ENCODE measurements at regions not wholly inside any gene's neighbourhood (a gene's known extent, or its start where the extent isn't known, plus 50 kb on each side); places are given as distances from the start of the nearest gene placed in this dataset.

DNA sequence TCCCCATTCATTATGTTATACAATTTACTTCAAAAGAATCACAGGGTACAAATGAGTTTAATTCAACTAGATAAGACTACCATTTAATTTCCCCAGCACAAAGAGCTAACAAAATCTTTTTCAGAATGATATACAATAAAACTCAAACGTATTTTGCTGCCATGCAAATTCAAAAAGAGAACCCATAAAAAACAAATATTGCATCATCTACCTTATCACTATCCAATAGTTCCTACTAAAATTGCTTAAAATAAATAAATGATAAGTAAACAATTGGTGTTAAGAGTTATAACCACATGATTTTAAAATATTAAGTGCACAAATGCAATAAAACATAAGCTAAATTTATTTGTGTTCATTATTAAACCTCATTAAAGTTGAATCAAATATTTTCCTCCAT lies 919.4 kb downstream of the SLITRK5 start:
- no peaks in the 10 kb centered on the region for H3K4me1 ChIP-seq (ENCODE audit: insufficient read depth, low read length)
- BruUV-seq (replicated peaks): no TSS peak
- no peaks in the 10 kb centered on the region for H3F3A ChIP-seq (ENCODE audit: low read length, unreplicated experiment)
- ChIA-PET POLR2A (ENCODE audit: unreplicated experiment) (no interaction called here), CTCF (no interaction called here)
- no peak overlapping the region for H3K27ac ChIP-seq (ENCODE audit: low read length)
- H3K4me3 ChIP-seq (ENCODE audit: low read length): no peak overlapping the region
- DNase-seq (no peak), ATAC-seq (no peak)
- H3K9me2 ChIP-seq (replicated peaks; ENCODE audit: low read length): no peaks in the 10 kb centered on the region
- H3K36me3 ChIP-seq (ENCODE audit: low read depth, low read length): no peaks in the 10 kb centered on the region
- no peaks in the 10 kb centered on the region for H3K9me3 ChIP-seq (ENCODE audit: low read length)
- H3K79me2 ChIP-seq (ENCODE audit: low read length): no peaks in the 10 kb centered on the region
- intact Hi-C loops (cut with micrococcal nuclease): no loop called here
- no peak overlapping the region for H2AFZ ChIP-seq (ENCODE audit: low read length)
- H3K27me3 ChIP-seq (ENCODE audit: low read length): no peaks in the 10 kb centered on the region
- H4K20me1 ChIP-seq (ENCODE audit: low read length): no peaks in the 10 kb centered on the region
- H3K9ac ChIP-seq (ENCODE audit: low read length): no peak overlapping the region
- no peak overlapping the region for H3K4me2 ChIP-seq (ENCODE audit: low read length)
- TF ChIP-seq, protein P1, sequence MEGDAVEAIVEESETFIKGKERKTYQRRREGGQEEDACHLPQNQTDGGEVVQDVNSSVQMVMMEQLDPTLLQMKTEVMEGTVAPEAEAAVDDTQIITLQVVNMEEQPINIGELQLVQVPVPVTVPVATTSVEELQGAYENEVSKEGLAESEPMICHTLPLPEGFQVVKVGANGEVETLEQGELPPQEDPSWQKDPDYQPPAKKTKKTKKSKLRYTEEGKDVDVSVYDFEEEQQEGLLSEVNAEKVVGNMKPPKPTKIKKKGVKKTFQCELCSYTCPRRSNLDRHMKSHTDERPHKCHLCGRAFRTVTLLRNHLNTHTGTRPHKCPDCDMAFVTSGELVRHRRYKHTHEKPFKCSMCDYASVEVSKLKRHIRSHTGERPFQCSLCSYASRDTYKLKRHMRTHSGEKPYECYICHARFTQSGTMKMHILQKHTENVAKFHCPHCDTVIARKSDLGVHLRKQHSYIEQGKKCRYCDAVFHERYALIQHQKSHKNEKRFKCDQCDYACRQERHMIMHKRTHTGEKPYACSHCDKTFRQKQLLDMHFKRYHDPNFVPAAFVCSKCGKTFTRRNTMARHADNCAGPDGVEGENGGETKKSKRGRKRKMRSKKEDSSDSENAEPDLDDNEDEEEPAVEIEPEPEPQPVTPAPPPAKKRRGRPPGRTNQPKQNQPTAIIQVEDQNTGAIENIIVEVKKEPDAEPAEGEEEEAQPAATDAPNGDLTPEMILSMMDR (conservative IDR thresholded peaks at IDR 0.05; ENCODE audit: low read depth, low read length): no peak
- TF ChIP-seq EZH2 (IDR thresholded peaks at IDR 0.05; ENCODE audit: low read length, unreplicated experiment) (no peak), EZH2phosphoT487 (IDR thresholded peaks at IDR 0.05; ENCODE audit: borderline replicate concordance, low read length) (no peak)

DNA sequence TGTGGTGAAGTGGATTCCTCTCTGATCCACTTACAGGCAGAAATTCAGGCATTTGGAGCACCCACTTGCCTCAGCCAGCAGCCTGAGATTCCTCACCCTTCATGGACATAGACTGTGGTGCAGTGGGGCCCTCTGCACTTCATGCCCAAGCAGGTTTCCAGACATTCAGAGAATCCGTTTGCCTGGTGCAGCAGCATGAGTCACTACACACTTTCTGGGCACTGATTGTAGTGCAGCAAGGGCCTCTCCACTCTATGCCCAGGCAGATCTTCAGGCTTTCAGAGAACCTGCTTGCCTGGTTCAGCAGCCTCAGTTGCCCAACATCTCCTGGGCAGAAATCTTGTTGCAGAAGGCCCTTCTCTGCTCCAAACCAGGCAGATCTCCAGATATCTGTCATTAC lies 920.9 kb downstream of the SLITRK5 start:
- H3K9me3 ChIP-seq (ENCODE audit: low read length): no peaks in the 10 kb centered on the region
- H3K27ac ChIP-seq (ENCODE audit: low read length): no peak overlapping the region
- no peaks in the 10 kb centered on the region for H3K79me2 ChIP-seq (ENCODE audit: low read length)
- no TSS peak for BruUV-seq (replicated peaks)
- H2AFZ ChIP-seq (ENCODE audit: low read length): no peak overlapping the region
- H3K27me3 ChIP-seq (ENCODE audit: low read length): no peaks in the 10 kb centered on the region
- no peak for ATAC-seq
- TF ChIP-seq EZH2 (IDR thresholded peaks at IDR 0.05; ENCODE audit: low read length, unreplicated experiment) (no peak), EZH2phosphoT487 (IDR thresholded peaks at IDR 0.05; ENCODE audit: borderline replicate concordance, low read length) (no peak)
- TF ChIP-seq, protein P1 (conservative IDR thresholded peaks at IDR 0.05; ENCODE audit: low read depth, low read length): no peak
- intact Hi-C loops (cut with micrococcal nuclease): no loop called here
- no peaks in the 10 kb centered on the region for H3F3A ChIP-seq (ENCODE audit: low read length, unreplicated experiment)
- no peak overlapping the region for H3K4me2 ChIP-seq (ENCODE audit: low read length)
- no peak overlapping the region for H3K4me3 ChIP-seq (ENCODE audit: low read length)
- H3K4me1 ChIP-seq (ENCODE audit: insufficient read depth, low read length): no peaks in the 10 kb centered on the region
- DNase-seq: no peak
- CTCF ChIA-PET: no interaction called here
- H3K36me3 ChIP-seq (ENCODE audit: low read depth, low read length): no peaks in the 10 kb centered on the region
- no peak overlapping the region for H3K9ac ChIP-seq (ENCODE audit: low read length)
- H3K9me2 ChIP-seq (replicated peaks; ENCODE audit: low read length): no peaks in the 10 kb centered on the region
- no peaks in the 10 kb centered on the region for H4K20me1 ChIP-seq (ENCODE audit: low read length)
- POLR2A ChIA-PET (ENCODE audit: unreplicated experiment): no interaction called here

- H3K27me3 ChIP-seq (ENCODE audit: low read length): no peaks in the 10 kb centered on the region
- TF ChIP-seq, protein P1 (conservative IDR thresholded peaks at IDR 0.05; ENCODE audit: low read depth, low read length): no peak
- no peak for TF ChIP-seq EZH2phosphoT487 (IDR thresholded peaks at IDR 0.05; ENCODE audit: borderline replicate concordance, low read length)
- no peak for TF ChIP-seq EZH2 (IDR thresholded peaks at IDR 0.05; ENCODE audit: low read length, unreplicated experiment)
- DNase-seq (peak; percentile 30), ATAC-seq (no peak)
- H3K9me2 ChIP-seq (replicated peaks; ENCODE audit: low read length): no peaks in the 10 kb centered on the region
- H3K4me2 ChIP-seq (ENCODE audit: low read length): no peak overlapping the region
- H4K20me1 ChIP-seq (ENCODE audit: low read length): no peaks in the 10 kb centered on the region
- intact Hi-C loops (cut with micrococcal nuclease): no loop called here
- BruUV-seq (replicated peaks): no TSS peak
- H3K9ac ChIP-seq (ENCODE audit: low read length): no peak overlapping the region
- no peak overlapping the region for H3K4me3 ChIP-seq (ENCODE audit: low read length)
- H2AFZ ChIP-seq (ENCODE audit: low read length): no peak overlapping the region
- POLR2A ChIA-PET (ENCODE audit: unreplicated experiment): no interaction called here
- peaks cover 7% of the 10 kb centered on the region for H3K4me1 ChIP-seq (ENCODE audit: insufficient read depth, low read length)
- H3K36me3 ChIP-seq (ENCODE audit: low read depth, low read length): no peaks in the 10 kb centered on the region
- no peaks in the 10 kb centered on the region for H3K9me3 ChIP-seq (ENCODE audit: low read length)
- CTCF ChIA-PET: no interaction called here
- no peak overlapping the region for H3K27ac ChIP-seq (ENCODE audit: low read length)
- H3K79me2 ChIP-seq (ENCODE audit: low read length): no peaks in the 10 kb centered on the region
- H3F3A ChIP-seq (ENCODE audit: low read length, unreplicated experiment): no peaks in the 10 kb centered on the region
These were observed 930.8 kb downstream of the SLITRK5 start for GRCh38 chr13:88601949-88602348.
